DOHH2 (cell line): ENCODE measurements at regions not wholly inside any gene's neighbourhood (a gene's known extent, or its start where the extent isn't known, plus 50 kb on each side); places are given as distances from the start of the nearest gene placed in this dataset.

Experiments used
- H3F3A ChIP-seq: fragments of 200-600 bp; sonication (generic), shearing (Covaris generic); 2 replicates; pipeline ENCODE4 v1.6.0; 2016; ENCODE audit warnings: antibody characterized with exemption, mild to moderate bottlenecking; ENCODE audit not compliant: control insufficient read depth, insufficient read depth
- H3K27ac ChIP-seq: fragments of 200-600 bp; sonication (generic); 2 replicates; pipeline ENCODE4 v1.5.1; 2014; ENCODE audit warnings: low read depth, mild to moderate bottlenecking, low read length, moderate library complexity
- H3K27me3 ChIP-seq: fragments of 200-600 bp; sonication (generic); 2 replicates; pipeline ENCODE4 v1.6.1; 2014; ENCODE audit warnings: mild to moderate bottlenecking, low read length, mixed read lengths; ENCODE audit not compliant: control insufficient read depth
- H3K36me3 ChIP-seq: fragments of 200-600 bp; sonication (generic); 2 replicates; pipeline ENCODE4 v1.6.1; 2014; ENCODE audit warnings: mild to moderate bottlenecking, low read length, moderate library complexity, mixed read lengths; ENCODE audit not compliant: control insufficient read depth
- H3K4me1 ChIP-seq: fragments of 200-600 bp; sonication (generic); 2 replicates; pipeline ENCODE4 v1.6.1; 2014; ENCODE audit warnings: mild to moderate bottlenecking, low read length, mixed read lengths; ENCODE audit not compliant: control insufficient read depth
- H3K4me2 ChIP-seq: fragments of 200-600 bp; sonication (generic); 2 replicates; pipeline ENCODE4 v1.6.0; 2014; ENCODE audit warnings: mild to moderate bottlenecking, low read length, moderate library complexity
- H3K4me3 ChIP-seq: fragments of 200-600 bp; sonication (generic); 2 replicates; pipeline ENCODE4 v1.5.1; 2014; ENCODE audit warnings: mild to moderate bottlenecking, low read length, mixed read lengths
- H3K79me2 ChIP-seq: fragments of 200-600 bp; sonication (generic); 2 replicates; pipeline ENCODE4 v1.6.1; 2014; ENCODE audit warnings: mild to moderate bottlenecking, low read length, mixed read lengths; ENCODE audit not compliant: control insufficient read depth
- H3K9me2 ChIP-seq: fragments of 200-600 bp; sonication (generic); replicated peaks from 2 replicates; pipeline ENCODE4 v1.6.1; 2014; ENCODE audit warnings: mild to moderate bottlenecking, low read length, mixed read lengths; ENCODE audit not compliant: control insufficient read depth
- H3K9me3 ChIP-seq: fragments of 200-600 bp; sonication (generic); 2 replicates; pipeline ENCODE4 v1.6.1; 2014; ENCODE audit warnings: antibody characterized with exemption, low read length, mixed read lengths; ENCODE audit not compliant: control insufficient read depth, insufficient read depth
- H4K20me1 ChIP-seq: fragments of 200-600 bp; sonication (generic); 2 replicates; pipeline ENCODE4 v1.6.0; 2014; ENCODE audit warnings: low read depth, mild to moderate bottlenecking, antibody characterized with exemption, low read length, moderate library complexity; ENCODE audit not compliant: control insufficient read depth, insufficient read depth
- EZH2phosphoT487 ChIP-seq: fragments of 200-600 bp; sonication (generic); IDR thresholded peaks from 2 replicates; pipeline ENCODE4 v1.6.1; 2017; ENCODE audit warnings: borderline replicate concordance, mild to moderate bottlenecking, antibody characterized with exemption, low read length, moderate library complexity, mixed read lengths
- TF ChIP-seq, protein P1 (sequence below): fragments of 200-600 bp; sonication (generic); IDR thresholded peaks from one replicate; pipeline ENCODE4 v1.5.1; 2014; ENCODE audit warnings: antibody characterized with exemption, mild to moderate bottlenecking, low read depth, low read length; ENCODE audit not compliant: poor library complexity, severe bottlenecking

DNA sequence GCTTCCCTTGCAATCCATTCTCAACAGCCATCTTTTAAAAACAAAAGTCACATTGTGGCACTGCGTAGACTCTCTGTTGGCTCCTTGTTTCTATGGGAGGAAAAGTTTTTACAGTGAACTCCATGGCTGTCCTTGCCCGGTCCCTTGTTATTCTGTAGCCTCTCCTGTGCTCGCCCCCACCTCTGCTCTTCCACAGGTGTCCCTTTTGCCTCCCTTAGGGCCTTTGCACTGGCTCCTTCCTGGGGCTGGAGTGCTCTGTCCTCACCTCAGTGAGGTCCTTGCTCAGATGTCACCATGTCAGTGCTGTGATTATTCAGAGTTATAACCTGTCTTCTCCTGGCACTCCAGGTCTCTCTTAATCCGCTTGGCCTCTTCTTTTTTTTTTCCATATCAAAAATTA, 308.8 kb downstream of the DOCK8 start:
- no peak for TF ChIP-seq EZH2phosphoT487
- TF ChIP-seq, protein P1, sequence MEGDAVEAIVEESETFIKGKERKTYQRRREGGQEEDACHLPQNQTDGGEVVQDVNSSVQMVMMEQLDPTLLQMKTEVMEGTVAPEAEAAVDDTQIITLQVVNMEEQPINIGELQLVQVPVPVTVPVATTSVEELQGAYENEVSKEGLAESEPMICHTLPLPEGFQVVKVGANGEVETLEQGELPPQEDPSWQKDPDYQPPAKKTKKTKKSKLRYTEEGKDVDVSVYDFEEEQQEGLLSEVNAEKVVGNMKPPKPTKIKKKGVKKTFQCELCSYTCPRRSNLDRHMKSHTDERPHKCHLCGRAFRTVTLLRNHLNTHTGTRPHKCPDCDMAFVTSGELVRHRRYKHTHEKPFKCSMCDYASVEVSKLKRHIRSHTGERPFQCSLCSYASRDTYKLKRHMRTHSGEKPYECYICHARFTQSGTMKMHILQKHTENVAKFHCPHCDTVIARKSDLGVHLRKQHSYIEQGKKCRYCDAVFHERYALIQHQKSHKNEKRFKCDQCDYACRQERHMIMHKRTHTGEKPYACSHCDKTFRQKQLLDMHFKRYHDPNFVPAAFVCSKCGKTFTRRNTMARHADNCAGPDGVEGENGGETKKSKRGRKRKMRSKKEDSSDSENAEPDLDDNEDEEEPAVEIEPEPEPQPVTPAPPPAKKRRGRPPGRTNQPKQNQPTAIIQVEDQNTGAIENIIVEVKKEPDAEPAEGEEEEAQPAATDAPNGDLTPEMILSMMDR: no peak
- Histone ChIP-seq H3K4me2 (no peak overlapping the region), H3K4me3 (no peak overlapping the region), H3K27ac (no peak overlapping the region), H3K9me2 (no peaks in the 10 kb centered on the region), H3K4me1 (peaks cover 4% of the 10 kb centered on the region; the same call in 1 of the 2 replicates), H3K79me2 (peaks cover 98% of the 10 kb centered on the region), H4K20me1 (peaks cover 10% of the 10 kb centered on the region), H3K9me3 (no peaks in the 10 kb centered on the region), H3K36me3 (peaks cover 48% of the 10 kb centered on the region), H3K27me3 (no peaks in the 10 kb centered on the region), H3F3A (no peaks in the 10 kb centered on the region)

DNA sequence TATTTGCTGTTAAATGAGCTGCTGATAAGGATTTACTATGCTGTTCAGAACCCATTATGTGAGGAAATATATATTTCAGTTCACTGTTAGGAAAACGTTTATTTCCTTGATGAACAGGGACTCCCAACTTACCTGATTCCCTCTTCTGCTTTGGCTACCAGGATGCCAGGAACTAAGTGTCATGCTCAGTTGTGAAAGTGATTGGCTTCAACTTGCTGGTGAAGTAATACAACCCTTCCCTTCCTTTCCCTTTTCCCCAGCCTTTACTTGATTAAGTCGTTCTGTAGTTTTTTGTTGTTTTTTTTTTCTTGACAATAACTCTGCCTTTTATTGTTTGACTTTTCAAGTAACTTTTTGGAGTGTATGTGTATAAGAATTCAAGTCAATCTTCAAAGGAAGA, 309.3 kb downstream of the DOCK8 start:
- Histone ChIP-seq H3K4me1 (peaks cover 4% of the 10 kb centered on the region; the same call in 1 of the 2 replicates), H3K9me2 (no peaks in the 10 kb centered on the region), H3K9me3 (no peaks in the 10 kb centered on the region), H4K20me1 (peaks cover 10% of the 10 kb centered on the region), H3F3A (no peaks in the 10 kb centered on the region), H3K36me3 (peaks cover 42% of the 10 kb centered on the region), H3K79me2 (peaks cover 98% of the 10 kb centered on the region), H3K4me2 (no peak overlapping the region), H3K27ac (no peak overlapping the region), H3K4me3 (no peak overlapping the region), H3K27me3 (no peaks in the 10 kb centered on the region)
- no peak for TF ChIP-seq EZH2phosphoT487
- TF ChIP-seq, protein P1: no peak

DNA sequence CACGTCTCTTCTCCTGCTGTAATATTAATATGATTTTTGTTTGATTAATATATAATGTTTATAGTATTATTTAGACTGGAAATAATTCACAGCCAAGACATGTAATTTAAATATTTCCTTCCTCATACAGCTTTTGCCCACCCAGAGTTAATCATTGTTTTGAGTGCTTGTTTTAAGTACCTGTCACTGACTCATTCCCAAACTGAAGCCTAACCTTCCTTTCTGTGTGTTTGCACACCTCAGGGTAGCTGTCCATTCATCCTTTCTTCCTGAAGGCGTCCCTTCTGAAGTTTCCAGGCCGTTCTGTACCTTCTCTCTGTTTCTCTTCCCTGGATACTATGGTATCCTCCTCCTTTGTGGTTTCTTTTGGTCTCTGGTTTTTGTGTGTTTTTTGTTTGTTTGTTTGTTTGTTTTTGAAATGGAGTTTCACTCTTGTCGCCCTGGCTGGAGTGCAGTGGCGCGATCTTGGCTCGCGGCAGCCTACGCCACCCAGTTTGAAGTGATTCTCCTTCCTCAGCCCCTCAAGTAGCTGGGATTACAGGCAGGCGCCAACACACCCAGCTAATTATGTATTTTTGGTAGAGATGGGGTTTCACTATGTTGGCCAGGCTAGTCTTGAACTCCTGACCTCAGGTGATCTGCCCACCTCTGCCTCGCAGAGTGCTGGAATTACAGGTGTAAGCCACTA, 312.4 kb downstream of the DOCK8 start:
- Histone ChIP-seq H3K27me3 (no peaks in the 10 kb centered on the region), H4K20me1 (peaks cover 3% of the 10 kb centered on the region; the same call in 1 of the 2 replicates), H3K4me3 (no peak overlapping the region), H3K27ac (no peak overlapping the region), H3K9me2 (no peaks in the 10 kb centered on the region), H3K4me1 (peaks cover 22% of the 10 kb centered on the region), H3K9me3 (no peaks in the 10 kb centered on the region), H3K79me2 (peaks cover 98% of the 10 kb centered on the region), H3F3A (no peaks in the 10 kb centered on the region), H3K4me2 (no peak overlapping the region), H3K36me3 (peaks cover 35% of the 10 kb centered on the region)
- TF ChIP-seq EZH2phosphoT487: no peak
- TF ChIP-seq, protein P1: no peak
